ENCODE measurements at regions not wholly inside any gene's neighbourhood (a gene's known extent, or its start where the extent isn't known, plus 50 kb on each side); places are given as distances from the start of the nearest gene placed in this dataset.

GRCh38 chr1:87686136-87686495 lies 357.4 kb downstream of the LMO4 start:
- no peaks in the 10 kb centered on the region for H3K27me3 ChIP-seq (replicated peaks)

GRCh38 chr1:87686671-87687070 lies 358.0 kb downstream of the LMO4 start:
- DNase-seq, result no peak
- in situ Hi-C loops (cut with HindIII; ENCODE audit: low pct_ligation_motif_present, low sequenced_read_pairs), result no loop called here
- H3K36me3 ChIP-seq (replicated peaks), result no peaks in the 10 kb centered on the region
- H3K4me3 ChIP-seq (ENCODE audit: low read depth, low read length), result no peak overlapping the region
- H3K27me3 ChIP-seq (replicated peaks), result no peaks in the 10 kb centered on the region
- no peak overlapping the region for H3K27ac ChIP-seq
- TF ChIP-seq CTCF (IDR thresholded peaks at IDR 0.05; ENCODE audit: low read depth, low read length, missing control alignments), result no peak

More at GRCh38 chr1:87686136-87686495, 357.4 kb downstream of the LMO4 start:
- H3K27ac ChIP-seq, result no peak overlapping the region
- no peak for DNase-seq
- no peak for TF ChIP-seq CTCF (IDR thresholded peaks at IDR 0.05; ENCODE audit: low read depth, low read length, missing control alignments)
- no peak overlapping the region for H3K4me3 ChIP-seq (ENCODE audit: low read depth, low read length)
- in situ Hi-C loops (cut with HindIII; ENCODE audit: low pct_ligation_motif_present, low sequenced_read_pairs), result no loop called here
- H3K36me3 ChIP-seq (replicated peaks), result no peaks in the 10 kb centered on the region

- Histone ChIP-seq H3K4me3 (ENCODE audit: low read depth, low read length) (no peak overlapping the region), H3K27ac (no peak overlapping the region), H3K27me3 (replicated peaks) (no peaks in the 10 kb centered on the region), H3K36me3 (replicated peaks) (no peaks in the 10 kb centered on the region)
- in situ Hi-C loops (cut with HindIII; ENCODE audit: low pct_ligation_motif_present, low sequenced_read_pairs), result no loop called here
- TF ChIP-seq CTCF (IDR thresholded peaks at IDR 0.05; ENCODE audit: low read depth, low read length, missing control alignments), result no peak
- DNase-seq, result no peak
Measured at GRCh38 chr1:87688136-87688535, 359.5 kb downstream of the LMO4 start.

GRCh38 chr1:87689487-87689886 lies 360.8 kb downstream of the LMO4 start:
- no peak overlapping the region for H3K27ac ChIP-seq
- TF ChIP-seq CTCF (IDR thresholded peaks at IDR 0.05; ENCODE audit: low read depth, low read length, missing control alignments), result no peak
- in situ Hi-C loops (cut with HindIII; ENCODE audit: low pct_ligation_motif_present, low sequenced_read_pairs), result no loop called here
- no peaks in the 10 kb centered on the region for H3K36me3 ChIP-seq (replicated peaks)
- no peaks in the 10 kb centered on the region for H3K27me3 ChIP-seq (replicated peaks)
- no peak overlapping the region for H3K4me3 ChIP-seq (ENCODE audit: low read depth, low read length)
- DNase-seq, result no peak

- in situ Hi-C loops (cut with HindIII; ENCODE audit: low pct_ligation_motif_present, low sequenced_read_pairs), result no loop called here
- no peaks in the 10 kb centered on the region for H3K27me3 ChIP-seq (replicated peaks)
- TF ChIP-seq CTCF (IDR thresholded peaks at IDR 0.05; ENCODE audit: low read depth, low read length, missing control alignments), result no peak
- no peak for DNase-seq
- no peak overlapping the region for H3K27ac ChIP-seq
- H3K36me3 ChIP-seq (replicated peaks), result no peaks in the 10 kb centered on the region
- H3K4me3 ChIP-seq (ENCODE audit: low read depth, low read length), result no peak overlapping the region
Measured at GRCh38 chr1:87696483-87696882, 367.8 kb downstream of the LMO4 start.

- no peak for DNase-seq
- TF ChIP-seq CTCF (IDR thresholded peaks at IDR 0.05; ENCODE audit: low read depth, low read length, missing control alignments), result no peak
- Histone ChIP-seq H3K4me3 (ENCODE audit: low read depth, low read length) (no peak overlapping the region), H3K27me3 (replicated peaks) (no peaks in the 10 kb centered on the region), H3K36me3 (replicated peaks) (no peaks in the 10 kb centered on the region), H3K27ac (no peak overlapping the region)
- in situ Hi-C loops (cut with HindIII; ENCODE audit: low pct_ligation_motif_present, low sequenced_read_pairs), result no loop called here
Measured at GRCh38 chr1:87702455-87702854, 373.8 kb downstream of the LMO4 start.

Data from brain microvascular endothelial cell (primary cell).